AG08396 (cell line): ENCODE measurements at regions not wholly inside any gene's neighbourhood (a gene's known extent, or its start where the extent isn't known, plus 50 kb on each side); places are given as distances from the start of the nearest gene placed in this dataset.

Source experiments
- DNase-seq: peaks from one replicate; pipeline ENCODE4 v3.0.0; 2012; ENCODE audit warnings: low spot score, mixed read lengths

- DNase-seq = no peak
Measured at GRCh38 chr6:98747273-98747672, 87.1 kb upstream of the POU3F2 start.

- no peak for DNase-seq
Measured at GRCh38 chr6:98747960-98748359, 86.4 kb upstream of the POU3F2 start.

GRCh38 chr6:98759459-98759858, 74.9 kb upstream of the POU3F2 start:
- no peak for DNase-seq

GRCh38 chr6:98764373-98764911, 69.9 kb upstream of the POU3F2 start:
- no peak for DNase-seq

DNA sequence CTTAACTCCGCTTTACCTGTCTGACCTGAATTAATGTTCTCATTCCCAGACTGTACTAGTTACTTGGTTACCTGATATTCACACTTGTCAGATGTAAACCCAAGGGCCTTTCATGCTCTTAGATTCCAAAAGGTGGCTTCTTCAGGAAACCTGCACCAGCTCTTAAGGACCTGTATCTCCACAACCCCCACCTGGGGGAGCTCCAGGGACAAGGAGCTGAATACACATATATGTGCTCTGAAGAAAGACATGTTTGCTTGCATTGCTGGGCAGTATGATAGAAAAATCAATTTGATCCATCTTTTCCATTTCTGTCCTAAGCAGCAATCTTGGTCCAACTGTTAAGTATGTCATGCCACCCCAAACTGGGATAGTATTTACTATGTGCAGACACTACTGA, 64.8 kb upstream of the POU3F2 start:
- no peak for DNase-seq

GRCh38 chr6:98775205-98775604, 59.2 kb upstream of the POU3F2 start:
- no peak for DNase-seq

GRCh38 chr6:98777762-98778161, 56.6 kb upstream of the POU3F2 start:
- DNase-seq = no peak

- no peak for DNase-seq
Measured at GRCh38 chr6:98779618-98780017, 54.8 kb upstream of the POU3F2 start.

- DNase-seq = no peak
Measured at GRCh38 chr6:98782772-98783171, 51.6 kb upstream of the POU3F2 start.

DNA sequence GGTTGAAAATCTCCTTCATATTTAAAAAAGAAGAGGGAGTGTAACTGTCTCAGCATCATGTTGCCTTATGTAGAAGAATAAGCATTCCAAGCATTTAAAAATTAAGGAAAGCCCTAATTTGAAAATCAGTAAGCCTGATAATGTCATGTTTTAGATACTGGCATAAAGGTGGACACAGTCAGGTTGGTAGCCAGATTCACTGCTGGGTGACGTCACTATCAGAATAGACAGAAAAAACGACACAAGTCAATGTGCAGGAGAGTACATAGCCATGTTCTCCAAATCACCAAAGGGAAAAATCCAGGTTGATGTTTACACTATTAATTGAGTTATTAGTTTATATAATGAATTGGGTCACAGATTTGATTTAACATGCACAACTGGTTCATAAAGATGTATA, 50.8 kb upstream of the POU3F2 start:
- DNase-seq = no peak
